ENCODE measurements at regions not wholly inside any gene's neighbourhood (a gene's known extent, or its start where the extent isn't known, plus 50 kb on each side); places are given as distances from the start of the nearest gene placed in this dataset.

DNA sequence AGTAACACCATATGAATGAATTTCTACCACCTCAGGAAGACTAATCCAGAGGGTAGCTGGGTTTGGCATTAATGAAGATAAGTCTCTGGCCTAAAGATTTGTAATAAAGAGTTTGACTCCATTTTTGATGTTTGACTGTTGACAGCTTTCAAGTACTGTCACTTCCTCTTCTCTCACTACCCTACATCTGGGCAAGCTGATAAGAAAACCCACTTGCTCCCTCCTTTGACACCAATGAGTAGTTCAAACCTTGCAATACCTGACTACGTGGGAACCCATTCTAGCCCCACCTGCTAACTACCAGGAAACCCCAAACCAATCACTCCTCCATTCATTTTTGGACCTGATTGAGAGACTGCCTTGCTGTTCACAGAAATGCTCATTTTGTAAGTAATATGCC lies 621.5 kb downstream of the TENT5A start:
- no peak overlapping the region for H3K4me3 Mint-ChIP-seq (ENCODE audit: unreplicated experiment)
- TF ChIP-seq, protein P1, sequence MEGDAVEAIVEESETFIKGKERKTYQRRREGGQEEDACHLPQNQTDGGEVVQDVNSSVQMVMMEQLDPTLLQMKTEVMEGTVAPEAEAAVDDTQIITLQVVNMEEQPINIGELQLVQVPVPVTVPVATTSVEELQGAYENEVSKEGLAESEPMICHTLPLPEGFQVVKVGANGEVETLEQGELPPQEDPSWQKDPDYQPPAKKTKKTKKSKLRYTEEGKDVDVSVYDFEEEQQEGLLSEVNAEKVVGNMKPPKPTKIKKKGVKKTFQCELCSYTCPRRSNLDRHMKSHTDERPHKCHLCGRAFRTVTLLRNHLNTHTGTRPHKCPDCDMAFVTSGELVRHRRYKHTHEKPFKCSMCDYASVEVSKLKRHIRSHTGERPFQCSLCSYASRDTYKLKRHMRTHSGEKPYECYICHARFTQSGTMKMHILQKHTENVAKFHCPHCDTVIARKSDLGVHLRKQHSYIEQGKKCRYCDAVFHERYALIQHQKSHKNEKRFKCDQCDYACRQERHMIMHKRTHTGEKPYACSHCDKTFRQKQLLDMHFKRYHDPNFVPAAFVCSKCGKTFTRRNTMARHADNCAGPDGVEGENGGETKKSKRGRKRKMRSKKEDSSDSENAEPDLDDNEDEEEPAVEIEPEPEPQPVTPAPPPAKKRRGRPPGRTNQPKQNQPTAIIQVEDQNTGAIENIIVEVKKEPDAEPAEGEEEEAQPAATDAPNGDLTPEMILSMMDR (IDR thresholded peaks at IDR 0.05): no peak
- H3K27ac Mint-ChIP-seq (ENCODE audit: unreplicated experiment): no peak overlapping the region

DNA sequence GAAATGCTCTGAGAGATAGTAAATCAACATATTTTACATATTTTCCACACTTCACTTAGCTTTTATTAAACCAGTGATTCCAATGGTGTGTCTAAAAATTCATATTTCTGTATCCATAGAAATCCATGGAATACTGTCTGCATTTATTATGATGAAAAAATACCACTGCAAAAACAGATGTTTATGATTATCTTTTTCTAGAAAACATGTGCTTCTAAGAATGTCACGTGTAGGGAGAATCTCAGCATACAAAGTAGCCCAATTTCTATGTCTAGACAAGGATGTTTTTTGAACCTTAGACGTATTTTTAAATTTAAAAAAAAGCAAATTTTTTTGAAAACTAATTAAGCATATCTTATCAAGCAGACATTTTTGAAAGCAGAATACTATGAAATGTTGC lies 622.4 kb downstream of the TENT5A start:
- no peak for DNase-seq (ENCODE audit: extremely low spot score, unreplicated experiment)
- H3K9me3 Mint-ChIP-seq (ENCODE audit: unreplicated experiment): no peaks in the 10 kb centered on the region
- H3K4me1 Mint-ChIP-seq (ENCODE audit: unreplicated experiment): no peaks in the 10 kb centered on the region
- H3K4me3 Mint-ChIP-seq (ENCODE audit: unreplicated experiment): no peak overlapping the region
- no peak overlapping the region for H3K27ac Mint-ChIP-seq (ENCODE audit: unreplicated experiment)
- TF ChIP-seq, protein P1 (IDR thresholded peaks at IDR 0.05): no peak
- H3K27me3 Mint-ChIP-seq (ENCODE audit: unreplicated experiment): peaks cover 12% of the 10 kb centered on the region
- no peaks in the 10 kb centered on the region for H3K36me3 Mint-ChIP-seq (ENCODE audit: unreplicated experiment)

More for the DNA sequence above, 621.5 kb downstream of the TENT5A start:
- no peak for DNase-seq (ENCODE audit: extremely low spot score, unreplicated experiment)
- Mint-ChIP-seq H3K9me3 (ENCODE audit: unreplicated experiment) (no peaks in the 10 kb centered on the region), H3K27me3 (ENCODE audit: unreplicated experiment) (peaks cover 12% of the 10 kb centered on the region), H3K36me3 (ENCODE audit: unreplicated experiment) (no peaks in the 10 kb centered on the region), H3K4me1 (ENCODE audit: unreplicated experiment) (no peaks in the 10 kb centered on the region)

DNA sequence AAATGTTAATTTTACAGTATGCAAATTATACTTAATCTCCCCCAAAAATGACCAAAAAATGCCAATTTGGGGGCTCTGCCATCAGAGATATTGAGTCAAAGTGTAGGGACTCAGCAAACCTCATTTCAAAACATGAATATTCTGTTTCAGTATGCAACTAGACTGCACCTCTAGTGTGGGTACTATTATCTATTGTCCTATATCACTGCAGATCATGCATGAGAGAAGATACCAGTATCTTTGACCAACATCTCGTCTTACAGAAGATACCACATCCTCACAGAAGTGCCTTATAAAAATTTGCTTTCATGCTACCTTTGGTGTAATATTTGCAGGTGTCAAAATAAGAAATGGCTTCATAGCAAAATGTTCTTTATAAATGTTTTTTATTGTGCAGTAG lies 623.8 kb downstream of the TENT5A start:
- H3K4me3 Mint-ChIP-seq (ENCODE audit: unreplicated experiment): no peak overlapping the region
- no peaks in the 10 kb centered on the region for H3K9me3 Mint-ChIP-seq (ENCODE audit: unreplicated experiment)
- DNase-seq (ENCODE audit: extremely low spot score, unreplicated experiment): no peak
- peaks cover 12% of the 10 kb centered on the region for H3K27me3 Mint-ChIP-seq (ENCODE audit: unreplicated experiment)
- no peak overlapping the region for H3K27ac Mint-ChIP-seq (ENCODE audit: unreplicated experiment)
- H3K4me1 Mint-ChIP-seq (ENCODE audit: unreplicated experiment): no peaks in the 10 kb centered on the region
- TF ChIP-seq, protein P1 (IDR thresholded peaks at IDR 0.05): no peak
- no peaks in the 10 kb centered on the region for H3K36me3 Mint-ChIP-seq (ENCODE audit: unreplicated experiment)

DNA sequence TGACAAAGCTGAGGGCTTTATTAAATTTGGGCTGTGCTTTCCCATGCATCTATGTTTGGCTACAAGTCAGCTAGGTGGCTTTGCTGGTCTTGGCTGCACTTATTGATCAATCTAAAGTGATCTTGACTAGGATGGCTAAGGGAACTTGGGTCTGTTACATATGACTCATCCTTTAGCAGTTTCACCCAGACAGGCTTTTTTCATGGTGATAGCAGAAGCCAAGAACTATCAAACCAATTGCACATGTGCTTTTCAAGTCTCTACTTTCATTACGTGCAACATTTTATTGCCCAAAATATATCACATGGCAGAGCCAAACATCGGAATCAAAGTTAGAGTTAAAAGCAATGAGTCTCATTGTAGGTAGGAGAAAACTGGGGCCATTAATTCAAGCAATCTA lies 626.3 kb downstream of the TENT5A start:
- no peaks in the 10 kb centered on the region for H3K4me1 Mint-ChIP-seq (ENCODE audit: unreplicated experiment)
- peaks cover 7% of the 10 kb centered on the region for H3K27me3 Mint-ChIP-seq (ENCODE audit: unreplicated experiment)
- no peak overlapping the region for H3K4me3 Mint-ChIP-seq (ENCODE audit: unreplicated experiment)
- no peaks in the 10 kb centered on the region for H3K36me3 Mint-ChIP-seq (ENCODE audit: unreplicated experiment)
- H3K9me3 Mint-ChIP-seq (ENCODE audit: unreplicated experiment): no peaks in the 10 kb centered on the region
- TF ChIP-seq, protein P1 (IDR thresholded peaks at IDR 0.05): no peak
- H3K27ac Mint-ChIP-seq (ENCODE audit: unreplicated experiment): no peak overlapping the region
- DNase-seq (ENCODE audit: extremely low spot score, unreplicated experiment): no peak

DNA sequence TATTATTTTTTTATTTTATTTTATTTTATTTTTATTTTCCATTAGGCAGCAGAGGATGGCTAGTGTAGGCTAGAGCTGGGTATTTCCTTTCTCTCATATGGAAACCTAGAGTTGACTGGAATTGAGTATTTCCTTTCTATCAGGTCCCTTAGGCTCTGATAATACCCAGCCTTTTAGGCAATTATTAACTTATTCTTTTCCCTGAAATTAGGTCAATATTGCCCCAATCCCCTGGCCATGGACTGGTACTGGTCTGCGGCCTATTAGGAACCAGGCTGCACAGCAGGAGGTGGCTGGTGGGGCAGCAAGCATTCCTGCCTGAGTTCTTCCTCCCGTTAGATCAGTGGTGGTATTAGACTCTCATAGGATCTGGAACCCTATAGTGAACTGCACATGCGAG lies 632.2 kb downstream of the TENT5A start:
- Mint-ChIP-seq H3K27me3 (ENCODE audit: unreplicated experiment) (no peaks in the 10 kb centered on the region), H3K27ac (ENCODE audit: unreplicated experiment) (no peak overlapping the region), H3K4me3 (ENCODE audit: unreplicated experiment) (no peak overlapping the region), H3K9me3 (ENCODE audit: unreplicated experiment) (peaks cover 7% of the 10 kb centered on the region), H3K4me1 (ENCODE audit: unreplicated experiment) (no peaks in the 10 kb centered on the region), H3K36me3 (ENCODE audit: unreplicated experiment) (no peaks in the 10 kb centered on the region)
- TF ChIP-seq, protein P1 (IDR thresholded peaks at IDR 0.05): no peak
- no peak for DNase-seq (ENCODE audit: extremely low spot score, unreplicated experiment)

Data from osteocyte (in vitro differentiated cells).